Naive thymus-derived CD8-positive, alpha-beta T cell (primary cell): ENCODE measurements at regions not wholly inside any gene's neighbourhood (a gene's known extent, or its start where the extent isn't known, plus 50 kb on each side); places are given as distances from the start of the nearest gene placed in this dataset.
A peak's percentile ranks its signal among the peaks of the same experiment; 100 is the strongest.
"Not testable (repeated sequence)": the region's sequence is repeated elsewhere in the genome, so short reads cannot be mapped to it uniquely, and the experiment has no call there.

Experiments
- ATAC-seq, 2 donors: fragments of 150-1000 bp; cut with Tn5 transposase in 1 of 2; sonication (Bioruptor Pico), chemical (Tn5 transposase) in 1 of 2; 1 replicate in 1 of 2; 2 replicates in 1 of 2; pipeline ENCODE4 v1.10.0; 2021; ENCODE audit warnings: mild to moderate bottlenecking in 2 of 2, moderate library complexity in 2 of 2
- POLR2A ChIA-PET: fragments of 350-600 bp; sonication (Branson Sonifier 250); formaldehyde crosslinking; loops from one replicate; lab custom pipeline; 2021; ENCODE audit warnings: antibody characterized with exemption; lab: Charles Lee
- DNase-seq, 10 donors: peaks; one replicate each; pipeline versions ENCODE4 v3.0.0 to v3.0.0-alpha.2; 2020 to 2022
- H3K27ac Mint-ChIP-seq, 10 donors: one replicate each; pipeline ENCODE4 v1.8.0; 2020 to 2022; ENCODE audit warnings: mild to moderate bottlenecking in 10 of 10, mixed read lengths in 10 of 10, moderate library complexity in 4 of 10, inconsistent platforms in 1 of 10
- H3K27me3 Mint-ChIP-seq, 5 donors: one replicate each; pipeline ENCODE4 v1.8.0; 2021 to 2022; ENCODE audit warnings: mixed read lengths in 5 of 5
- H3K36me3 Mint-ChIP-seq, 3 donors: one replicate each; pipeline ENCODE4 v1.8.0; 2020 to 2022; ENCODE audit warnings: mixed read lengths in 3 of 3, mild to moderate bottlenecking in 2 of 3, inconsistent platforms in 1 of 3
- H3K4me1 Mint-ChIP-seq, 4 donors: one replicate each; pipeline ENCODE4 v1.8.0; 2021 to 2022; ENCODE audit warnings: mixed read lengths in 4 of 4
- H3K4me3 Mint-ChIP-seq, 10 donors: one replicate each; pipeline ENCODE4 v1.8.0; 2020 to 2022; ENCODE audit warnings: mild to moderate bottlenecking in 10 of 10, mixed read lengths in 10 of 10, moderate library complexity in 6 of 10, inconsistent platforms in 1 of 10
- H3K9me3 Mint-ChIP-seq, 9 donors: one replicate each; pipeline ENCODE4 v1.8.0; 2020 to 2022; ENCODE audit warnings: mixed read lengths in 9 of 9, mild to moderate bottlenecking in 3 of 9, inconsistent platforms in 1 of 9, moderate library complexity in 1 of 9

DNA sequence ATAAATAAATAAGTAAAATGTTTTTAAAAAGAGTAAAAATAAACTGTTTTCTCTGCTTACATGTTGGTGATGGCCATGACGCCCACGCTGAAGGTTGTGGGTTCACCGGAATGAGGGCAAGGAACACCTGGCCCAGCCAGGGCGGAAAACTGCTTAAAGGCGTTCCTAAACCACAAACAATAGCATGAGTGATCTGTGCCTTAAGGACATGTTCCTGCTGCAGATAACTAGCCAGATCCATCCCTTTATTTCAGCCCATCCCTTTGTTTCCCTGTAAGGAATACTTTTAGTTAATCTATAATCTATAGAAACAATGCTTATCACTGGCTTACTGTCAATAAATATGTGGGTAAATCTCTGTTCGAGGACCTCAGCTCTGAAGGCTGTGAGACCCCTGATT, 63.3 kb upstream of the CEP78 start:
- DNase-seq, ATAC-seq, H3K36me3 Mint-ChIP-seq, H3K4me1 Mint-ChIP-seq, H3K27ac Mint-ChIP-seq, H3K27me3 Mint-ChIP-seq: not testable (repeated sequence)
- POLR2A ChIA-PET: interaction anchor here (1.1 kb wide), 1 partner anchor 28 kb away, joined by 3 read pairs; no protein-coding TSS in a partner anchor
- peaks cover 0 to 11% (median 9%) of the 10 kb centered on the region in 9 donors for H3K9me3 Mint-ChIP-seq
- H3K4me3 Mint-ChIP-seq: peak overlapping the region in 1 of 10 donors; percentile 38

DNA sequence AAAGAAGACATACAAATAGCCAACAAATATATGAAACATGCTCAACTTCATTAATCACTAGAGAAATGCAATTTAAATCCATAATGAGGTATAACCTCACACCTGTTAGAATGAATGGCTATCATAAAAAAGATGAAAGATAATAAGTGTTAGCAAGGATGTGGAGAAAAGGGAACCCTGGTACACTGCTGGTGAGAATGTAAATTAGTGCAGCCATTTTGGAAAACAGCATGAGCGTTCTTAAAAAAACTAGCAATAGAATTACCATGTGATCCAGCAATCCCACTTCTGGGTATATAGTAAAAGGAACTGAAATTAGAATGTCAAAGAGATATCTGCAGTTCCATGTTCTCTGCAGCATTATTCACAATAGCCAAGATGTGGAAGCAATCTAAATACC, 64.2 kb upstream of the CEP78 start:
- H3K27me3 Mint-ChIP-seq: no peaks in the 10 kb centered on the region
- DNase-seq (no peak), ATAC-seq (no peak)
- peaks cover 0 to 6% (median 0%) of the 10 kb centered on the region in 3 donors for H3K36me3 Mint-ChIP-seq
- POLR2A ChIA-PET: no interaction called here
- no peak overlapping the region for H3K4me3 Mint-ChIP-seq
- H3K9me3 Mint-ChIP-seq: peaks cover 0 to 11% (median 9%) of the 10 kb centered on the region in 9 donors
- H3K27ac Mint-ChIP-seq: no peak overlapping the region
- H3K4me1 Mint-ChIP-seq: peaks cover 0 to 1% (median 0%) of the 10 kb centered on the region in 4 donors

DNA sequence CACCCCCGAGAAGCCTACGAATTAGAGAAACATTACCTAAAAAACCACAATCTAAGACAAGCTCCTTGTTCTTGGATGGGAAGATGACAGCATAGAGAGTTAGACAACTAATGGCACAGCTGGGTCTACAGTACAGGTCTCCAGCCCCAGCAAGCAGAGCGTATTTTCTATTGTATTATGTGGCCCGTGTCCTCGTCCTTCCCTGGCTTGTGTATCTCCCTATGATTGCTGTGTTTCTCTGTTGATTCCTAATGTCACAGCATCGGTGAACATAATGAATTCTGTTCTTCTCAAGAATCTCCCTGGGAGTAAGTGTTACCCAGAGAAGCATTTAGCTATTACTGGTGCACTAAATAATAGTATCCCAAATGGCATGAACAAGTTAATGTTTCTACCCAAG, 66.8 kb upstream of the CEP78 start:
- no peak overlapping the region for H3K4me3 Mint-ChIP-seq
- no peak overlapping the region for H3K27ac Mint-ChIP-seq
- H3K27me3 Mint-ChIP-seq: peaks cover 0 to 1% (median 0%) of the 10 kb centered on the region in 5 donors
- H3K36me3 Mint-ChIP-seq: peaks cover 0 to 6% (median 1%) of the 10 kb centered on the region in 3 donors
- POLR2A ChIA-PET: no interaction called here
- DNase-seq (no peak), ATAC-seq (no peak)
- peaks cover 0 to 1% (median 0%) of the 10 kb centered on the region in 4 donors for H3K4me1 Mint-ChIP-seq
- H3K9me3 Mint-ChIP-seq: peaks cover 4 to 17% (median 11%) of the 10 kb centered on the region in 9 donors

DNA sequence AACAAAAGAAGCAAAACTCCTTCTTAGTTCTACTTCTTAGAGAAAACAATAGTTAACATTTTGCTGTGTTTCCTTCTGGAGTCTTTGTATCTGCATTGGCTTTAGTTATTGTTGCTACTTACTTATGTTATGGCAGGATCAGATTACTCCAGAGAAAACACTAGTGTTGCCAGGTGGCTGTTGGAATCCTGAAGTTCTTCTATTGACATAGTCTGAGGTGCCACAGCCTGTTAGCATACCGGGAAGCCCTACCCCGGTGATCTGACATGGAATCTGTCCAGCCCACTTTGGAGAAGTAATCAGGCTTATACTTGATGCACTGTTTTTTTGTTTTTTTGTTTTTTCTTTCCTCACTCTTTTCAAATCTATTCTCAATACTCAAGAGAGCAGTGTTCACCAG, 68.5 kb upstream of the CEP78 start:
- Mint-ChIP-seq H3K27ac (no peak overlapping the region), H3K36me3 (peaks cover 0 to 13% (median 7%) of the 10 kb centered on the region in 3 donors), H3K4me3 (no peak overlapping the region), H3K4me1 (no peaks in the 10 kb centered on the region), H3K27me3 (peaks cover 0 to 1% (median 0%) of the 10 kb centered on the region in 5 donors), H3K9me3 (peaks cover 2 to 24% (median 14%) of the 10 kb centered on the region in 9 donors)
- DNase-seq: no peak
- no peak for ATAC-seq
- POLR2A ChIA-PET: no interaction called here

DNA sequence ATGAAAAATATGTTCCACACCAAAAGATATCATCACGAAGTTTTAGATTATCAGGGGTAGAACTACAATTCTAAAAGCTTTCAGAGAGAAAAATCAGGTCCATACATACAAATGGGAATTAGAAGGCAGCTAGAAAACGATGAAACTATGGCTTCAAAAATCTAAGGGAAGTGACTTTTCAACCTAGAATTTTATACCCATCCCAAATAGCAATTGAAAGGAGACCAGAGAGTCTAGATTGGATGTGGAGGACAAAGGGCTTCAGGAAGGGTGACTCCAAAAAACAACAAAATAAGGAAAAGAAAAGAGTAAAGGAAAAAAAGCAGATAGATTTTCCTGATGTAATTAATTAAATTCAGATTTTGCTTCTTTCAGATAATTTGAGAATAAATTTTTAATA, 72.0 kb upstream of the CEP78 start:
- DNase-seq (no peak), ATAC-seq (no peak)
- Mint-ChIP-seq H3K4me3 (no peak overlapping the region), H3K36me3 (peaks cover 0 to 18% (median 12%) of the 10 kb centered on the region in 3 donors), H3K27ac (no peak overlapping the region), H3K27me3 (peaks cover 0 to 1% (median 0%) of the 10 kb centered on the region in 5 donors), H3K9me3 (peaks cover 0 to 37% (median 16%) of the 10 kb centered on the region in 9 donors), H3K4me1 (no peaks in the 10 kb centered on the region)
- POLR2A ChIA-PET: no interaction called here

DNA sequence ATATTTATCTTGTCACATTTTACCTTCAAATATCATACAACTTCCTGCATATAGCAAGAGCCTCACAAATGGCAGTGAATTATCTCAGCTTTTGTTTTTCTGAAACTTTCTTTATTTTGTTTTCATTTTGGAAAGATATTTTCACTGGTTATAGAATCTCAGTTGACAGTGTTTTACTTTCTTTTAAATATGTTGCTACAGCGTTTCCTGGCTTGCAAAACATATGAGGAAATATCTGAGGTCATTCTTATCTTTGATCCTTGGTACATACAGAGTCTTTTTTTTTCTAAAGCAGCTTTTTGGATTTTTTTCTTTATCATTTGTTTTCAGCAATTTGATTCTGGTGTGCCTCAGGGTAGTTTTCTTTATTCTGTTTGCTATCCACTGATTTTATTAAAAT, 77.6 kb upstream of the CEP78 start:
- DNase-seq (peak in 1 of 10 donors; percentile 7), ATAC-seq (no peak)
- Mint-ChIP-seq H3K4me3 (no peak overlapping the region), H3K27me3 (peaks cover 0 to 1% (median 0%) of the 10 kb centered on the region in 5 donors), H3K4me1 (no peaks in the 10 kb centered on the region), H3K9me3 (peaks cover 2 to 43% (median 19%) of the 10 kb centered on the region in 9 donors), H3K36me3 (peaks cover 0 to 20% (median 12%) of the 10 kb centered on the region in 3 donors), H3K27ac (peak overlapping the region in 1 of 10 donors; percentile 3)
- POLR2A ChIA-PET: no interaction called here

DNA sequence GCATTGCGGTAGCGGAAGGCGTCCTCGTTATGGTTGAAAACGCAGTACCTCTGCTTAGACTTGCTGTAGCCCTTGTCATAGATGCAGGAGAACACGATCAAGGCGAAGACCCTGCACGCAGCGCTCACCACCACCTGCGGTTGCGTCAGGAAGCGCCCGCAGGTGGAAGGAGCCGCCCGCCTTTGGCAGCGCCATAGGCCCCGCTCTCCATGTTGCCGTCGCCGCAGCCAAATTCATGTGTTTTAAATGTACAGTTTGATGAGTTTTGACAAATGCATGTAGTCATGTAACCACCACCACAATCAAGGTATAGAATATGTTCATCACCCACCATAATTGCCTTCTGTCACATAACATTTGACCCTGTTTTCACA, 84.9 kb upstream of the CEP78 start:
- no peak for ATAC-seq
- H3K4me1 Mint-ChIP-seq: peaks cover 0 to 7% (median 0%) of the 10 kb centered on the region in 4 donors
- peaks cover 0 to 1% (median 0%) of the 10 kb centered on the region in 5 donors for H3K27me3 Mint-ChIP-seq
- POLR2A ChIA-PET: no interaction called here
- H3K36me3 Mint-ChIP-seq: peaks cover 0 to 2% (median 0%) of the 10 kb centered on the region in 3 donors
- DNase-seq: no peak
- H3K4me3 Mint-ChIP-seq: no peak overlapping the region
- peaks cover 0 to 12% (median 4%) of the 10 kb centered on the region in 9 donors for H3K9me3 Mint-ChIP-seq
- no peak overlapping the region for H3K27ac Mint-ChIP-seq

DNA sequence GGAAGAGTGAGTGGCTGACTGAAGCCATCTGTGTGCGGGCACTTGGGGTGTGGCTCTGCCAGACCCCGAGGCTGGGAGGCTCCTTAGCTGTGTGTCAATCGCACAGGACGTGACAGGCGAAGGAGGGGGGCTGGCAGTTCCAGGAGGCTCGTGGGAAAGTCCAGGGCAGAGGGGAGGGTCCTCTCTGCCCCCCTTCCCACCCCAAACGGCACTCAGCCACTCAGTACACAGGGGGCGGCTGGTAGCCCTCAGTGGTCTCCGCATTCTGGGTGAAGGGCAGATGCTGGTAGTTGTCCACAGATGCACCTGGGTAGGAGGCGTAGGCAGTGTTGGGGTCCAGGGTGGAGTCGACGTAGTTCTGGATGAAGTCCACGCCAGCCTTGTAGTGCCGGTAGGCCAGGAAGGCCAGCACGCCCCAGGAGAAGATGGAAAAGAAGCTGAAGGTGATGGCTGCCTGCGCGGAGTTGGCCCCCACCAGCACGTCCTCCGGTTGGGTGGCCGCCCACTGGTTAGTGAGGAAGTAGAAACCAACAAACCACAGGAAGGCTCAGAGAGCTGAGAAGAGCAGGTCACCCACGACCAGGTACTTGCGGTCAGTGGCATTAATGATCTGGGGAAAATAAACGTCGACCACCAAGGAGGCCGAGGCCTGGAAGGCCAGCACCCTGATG, 85.4 kb upstream of the CEP78 start:
- H3K27me3 Mint-ChIP-seq: peaks cover 0 to 1% (median 0%) of the 10 kb centered on the region in 5 donors
- no peak for ATAC-seq
- POLR2A ChIA-PET: no interaction called here
- no peak overlapping the region for H3K4me3 Mint-ChIP-seq
- peaks cover 0 to 12% (median 2%) of the 10 kb centered on the region in 9 donors for H3K9me3 Mint-ChIP-seq
- no peak for DNase-seq
- peaks cover 0 to 7% (median 0%) of the 10 kb centered on the region in 4 donors for H3K4me1 Mint-ChIP-seq
- peaks cover 0 to 2% (median 0%) of the 10 kb centered on the region in 3 donors for H3K36me3 Mint-ChIP-seq
- peak overlapping the region in 1 of 10 donors; percentile 14 for H3K27ac Mint-ChIP-seq

DNA sequence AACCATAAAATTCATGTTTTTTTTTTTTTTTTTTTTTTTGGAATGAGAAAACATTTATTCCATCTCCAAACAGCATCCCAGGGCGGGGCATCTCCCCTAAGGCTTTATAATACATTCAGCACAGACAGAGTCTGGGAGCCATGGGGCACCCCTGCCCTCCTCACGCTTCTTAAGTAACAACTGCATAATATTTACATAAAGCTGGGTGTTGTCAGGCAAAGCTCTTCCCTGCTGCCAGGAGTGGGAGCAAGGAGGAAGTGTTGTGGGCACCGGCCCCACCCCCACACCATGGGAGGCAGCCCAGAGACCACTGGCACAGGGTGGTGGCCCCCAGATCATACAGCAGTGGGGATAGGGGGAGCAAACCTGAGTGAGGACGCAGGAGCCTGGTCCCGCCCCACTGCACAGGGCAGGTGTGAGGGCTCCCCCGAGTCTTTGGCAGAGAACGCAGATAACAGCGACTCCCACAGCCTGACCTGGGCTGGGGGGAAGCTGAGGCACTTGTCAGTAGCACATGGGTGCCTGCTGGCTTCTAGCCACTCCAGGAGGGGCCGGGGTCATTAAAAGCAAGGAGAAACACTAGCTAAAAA, 86.1 kb upstream of the CEP78 start:
- Mint-ChIP-seq H3K4me3 (no peak overlapping the region), H3K4me1 (peaks cover 0 to 7% (median 0%) of the 10 kb centered on the region in 4 donors), H3K27ac (no peak overlapping the region), H3K36me3 (peaks cover 0 to 2% (median 0%) of the 10 kb centered on the region in 3 donors), H3K9me3 (peaks cover 0 to 12% (median 0%) of the 10 kb centered on the region in 9 donors), H3K27me3 (peaks cover 0 to 1% (median 0%) of the 10 kb centered on the region in 5 donors)
- no peak for DNase-seq
- ATAC-seq: no peak
- POLR2A ChIA-PET: interaction anchor here (0.7 to 1.3 kb wide), 3 partner anchors 9 to 176 kb away, joined by 3 to 4 read pairs (median 3); no protein-coding TSS in a partner anchor

DNA sequence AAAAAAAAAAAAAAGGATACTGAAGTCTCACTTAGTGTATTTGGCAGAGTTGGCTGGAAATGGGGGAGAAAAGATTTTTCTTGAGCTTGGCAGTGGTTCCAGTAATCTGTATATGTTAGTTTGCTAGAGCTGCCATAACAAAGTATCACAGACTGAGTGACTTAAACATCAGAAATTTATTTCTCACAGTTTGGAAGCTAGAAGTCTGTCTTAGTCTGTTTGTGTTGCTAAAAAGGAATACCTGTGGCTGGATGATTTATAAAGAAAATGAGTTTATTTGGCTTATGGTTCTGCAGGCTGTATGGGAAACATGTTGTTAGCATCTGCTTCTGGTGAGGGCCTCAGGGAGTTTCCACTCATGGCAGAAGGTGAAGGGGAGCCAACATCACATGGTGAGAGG, 89.6 kb upstream of the CEP78 start:
- H3K9me3 Mint-ChIP-seq: peaks cover 2 to 19% (median 11%) of the 10 kb centered on the region in 9 donors
- ATAC-seq: no peak
- H3K27me3 Mint-ChIP-seq: no peaks in the 10 kb centered on the region
- POLR2A ChIA-PET: no interaction called here
- H3K27ac Mint-ChIP-seq: peak overlapping the region in 2 of 10 donors; percentile 10 to 33
- no peak for DNase-seq
- no peak overlapping the region for H3K4me3 Mint-ChIP-seq
- peaks cover 0 to 14% (median 9%) of the 10 kb centered on the region in 3 donors for H3K36me3 Mint-ChIP-seq
- peaks cover 0 to 7% (median under 1%) of the 10 kb centered on the region in 4 donors for H3K4me1 Mint-ChIP-seq

DNA sequence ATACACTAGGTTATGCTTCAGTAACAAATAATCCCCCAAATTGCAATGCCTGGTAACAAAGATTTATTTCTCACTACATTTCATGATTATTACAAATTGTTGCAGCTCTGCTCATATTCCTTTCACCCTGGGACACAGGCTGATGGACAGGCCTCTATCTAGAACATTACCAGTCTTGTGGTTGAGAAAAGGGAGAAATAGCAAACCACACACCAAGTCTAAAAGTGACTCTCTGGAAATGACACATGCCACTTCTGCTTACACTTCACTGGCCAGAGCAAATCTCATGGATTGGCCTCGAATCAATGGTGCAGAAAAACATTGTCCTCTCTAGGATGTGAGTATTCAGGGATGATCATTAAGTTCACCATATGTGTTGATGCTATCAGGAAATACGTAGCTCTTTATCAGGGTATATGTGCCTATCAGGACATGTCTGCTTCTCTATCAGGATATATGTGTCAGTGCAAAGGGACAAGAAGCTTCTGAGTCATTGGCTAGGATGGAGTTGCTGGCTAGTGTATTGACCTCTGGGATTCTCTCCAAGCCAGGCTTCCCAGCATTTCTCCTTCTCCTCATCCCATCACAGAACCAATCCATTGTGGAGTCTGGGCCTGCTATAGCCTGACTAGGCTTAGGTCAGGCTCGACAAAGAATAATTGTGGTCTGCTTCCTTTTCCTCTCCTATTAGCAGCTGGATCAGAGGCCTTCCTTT, 91.1 kb upstream of the CEP78 start:
- Mint-ChIP-seq H3K27me3 (no peaks in the 10 kb centered on the region), H3K36me3 (peaks cover 0 to 19% (median 10%) of the 10 kb centered on the region in 3 donors), H3K4me3 (no peak overlapping the region), H3K4me1 (peaks cover 0 to 4% (median under 1%) of the 10 kb centered on the region in 4 donors), H3K9me3 (peaks cover 3 to 25% (median 14%) of the 10 kb centered on the region in 9 donors), H3K27ac (peak overlapping the region in 1 of 10 donors; percentile 19)
- DNase-seq (no peak), ATAC-seq (no peak)
- POLR2A ChIA-PET: no interaction called here

DNA sequence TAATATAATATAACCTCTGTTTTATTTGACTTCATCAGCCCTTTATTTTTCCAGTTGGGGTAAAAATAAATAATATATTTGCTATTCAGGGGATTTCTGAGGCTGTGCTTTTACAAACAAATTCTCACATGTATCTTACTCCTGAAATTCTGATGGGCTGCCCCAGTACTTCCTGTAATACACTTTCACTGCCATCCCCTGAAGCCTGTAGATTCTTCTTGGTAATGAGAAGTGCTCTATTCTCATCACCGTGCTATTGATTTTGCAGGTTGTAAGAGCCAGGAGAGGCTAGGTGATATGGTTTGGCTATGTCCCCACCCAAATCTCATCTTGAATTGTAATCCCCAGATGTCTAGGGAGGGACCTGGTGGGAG, 91.9 kb upstream of the CEP78 start:
- Mint-ChIP-seq H3K27me3 (no peaks in the 10 kb centered on the region), H3K36me3 (peaks cover 0 to 25% (median 10%) of the 10 kb centered on the region in 3 donors), H3K9me3 (peaks cover 5 to 32% (median 20%) of the 10 kb centered on the region in 9 donors), H3K4me1 (peaks cover 0 to 4% (median under 1%) of the 10 kb centered on the region in 4 donors), H3K27ac (peak overlapping the region in 1 of 10 donors; percentile 19), H3K4me3 (no peak overlapping the region)
- POLR2A ChIA-PET: no interaction called here
- DNase-seq: no peak
- no peak for ATAC-seq
